Endothelial cell of umbilical vein (primary cell): ENCODE measurements at regions not wholly inside any gene's neighbourhood (a gene's known extent, or its start where the extent isn't known, plus 50 kb on each side); places are given as distances from the start of the nearest gene placed in this dataset.

Experiments
- EZH2 ChIP-seq: IDR thresholded peaks from 2 replicates; pipeline ENCODE4 v1.6.1; 2012; ENCODE audit warnings: borderline replicate concordance, low read depth, mild to moderate bottlenecking, moderate library complexity, low read length, inconsistent platforms; ENCODE audit not compliant: severe bottlenecking
- POLR2A ChIP-seq: IDR thresholded peaks from 2 replicates; pipeline ENCODE4 v1.6.1; 2012; ENCODE audit warnings: low read depth, mild to moderate bottlenecking, control low read depth, low read length
- POLR2AphosphoS5 ChIP-seq: IDR thresholded peaks from 2 replicates; pipeline ENCODE4 v1.6.1; 2012; ENCODE audit warnings: low read depth, mild to moderate bottlenecking, control low read depth, low read length, moderate library complexity; ENCODE audit not compliant: insufficient read depth
- TF ChIP-seq, protein P1 (sequence below), 2 donors: IDR thresholded peaks; 1 replicate in 1 of 2; 2 replicates in 1 of 2; pipeline ENCODE4 v1.5.1; 2011; ENCODE audit warnings: low read length in 2 of 2, mild to moderate bottlenecking in 2 of 2, moderate library complexity in 2 of 2, control low read depth in 1 of 2, inconsistent platforms in 1 of 2, low read depth in 1 of 2; ENCODE audit not compliant: insufficient read depth in 1 of 2; ENCODE audit errors: extremely low read depth in 1 of 2

GRCh38 chr12:41950455-41950854, 194.2 kb downstream of the GXYLT1 start:
- TF ChIP-seq POLR2AphosphoS5 (no peak), POLR2A (no peak), EZH2 (no peak)
- TF ChIP-seq, protein P1, sequence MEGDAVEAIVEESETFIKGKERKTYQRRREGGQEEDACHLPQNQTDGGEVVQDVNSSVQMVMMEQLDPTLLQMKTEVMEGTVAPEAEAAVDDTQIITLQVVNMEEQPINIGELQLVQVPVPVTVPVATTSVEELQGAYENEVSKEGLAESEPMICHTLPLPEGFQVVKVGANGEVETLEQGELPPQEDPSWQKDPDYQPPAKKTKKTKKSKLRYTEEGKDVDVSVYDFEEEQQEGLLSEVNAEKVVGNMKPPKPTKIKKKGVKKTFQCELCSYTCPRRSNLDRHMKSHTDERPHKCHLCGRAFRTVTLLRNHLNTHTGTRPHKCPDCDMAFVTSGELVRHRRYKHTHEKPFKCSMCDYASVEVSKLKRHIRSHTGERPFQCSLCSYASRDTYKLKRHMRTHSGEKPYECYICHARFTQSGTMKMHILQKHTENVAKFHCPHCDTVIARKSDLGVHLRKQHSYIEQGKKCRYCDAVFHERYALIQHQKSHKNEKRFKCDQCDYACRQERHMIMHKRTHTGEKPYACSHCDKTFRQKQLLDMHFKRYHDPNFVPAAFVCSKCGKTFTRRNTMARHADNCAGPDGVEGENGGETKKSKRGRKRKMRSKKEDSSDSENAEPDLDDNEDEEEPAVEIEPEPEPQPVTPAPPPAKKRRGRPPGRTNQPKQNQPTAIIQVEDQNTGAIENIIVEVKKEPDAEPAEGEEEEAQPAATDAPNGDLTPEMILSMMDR (IDR thresholded peaks at IDR 0.05; ENCODE audit: extremely low read depth in 1 of 2, insufficient read depth in 1 of 2, low read depth in 1 of 2, low read length in 2 of 2), result no peak
